HG02588 (cell line): ENCODE measurements at regions not wholly inside any gene's neighbourhood (a gene's known extent, or its start where the extent isn't known, plus 50 kb on each side); places are given as distances from the start of the nearest gene placed in this dataset.
"Not testable (repeated sequence)": the region's sequence is repeated elsewhere in the genome, so short reads cannot be mapped to it uniquely, and the experiment has no call there.

Experiments used
- ATAC-seq: cut with Tn5 transposase; IDR thresholded peaks from one replicate; pipeline ENCODE4 v1.9.1; 2021; ENCODE audit warnings: mild to moderate bottlenecking, moderate library complexity; ENCODE audit not compliant: unreplicated experiment

- ATAC-seq = peak; percentile 79
Observed at GRCh38 chr6:27132532-27133280, 114.8 kb upstream of the PRSS16 start.

- ATAC-seq = no peak
Observed at GRCh38 chr6:27133281-27134227, 113.9 kb upstream of the PRSS16 start.

DNA sequence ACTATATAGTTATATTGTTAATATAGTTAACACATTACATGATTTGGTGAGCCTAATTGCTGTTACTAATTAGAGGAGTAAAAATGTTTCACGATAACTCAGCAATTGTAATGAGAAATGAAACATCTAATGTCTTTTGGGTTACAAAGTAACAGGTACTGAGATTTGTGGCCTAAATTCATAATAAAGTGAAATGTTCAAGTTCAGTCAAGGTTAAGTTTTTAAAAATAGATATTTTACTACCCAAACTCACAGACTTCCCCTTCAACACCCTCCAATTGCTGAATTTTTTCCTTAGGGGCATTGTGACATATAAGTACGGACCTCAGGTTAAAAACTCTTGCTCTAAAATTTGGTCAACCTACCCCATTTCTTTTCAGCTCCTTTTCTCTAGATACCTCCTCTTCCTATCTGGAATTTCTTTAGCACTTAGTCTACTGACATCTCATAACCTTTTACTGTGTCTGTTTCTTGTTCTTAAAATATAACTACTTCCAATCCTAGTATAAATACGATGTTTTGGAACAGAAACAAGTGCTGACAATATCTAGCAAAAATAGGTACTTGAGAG, 112.3 kb upstream of the PRSS16 start:
- no peak for ATAC-seq

- ATAC-seq = no peak
Observed at GRCh38 chr6:27136077-27136644, 111.3 kb upstream of the PRSS16 start.

- no peak for ATAC-seq
Observed at GRCh38 chr6:27136978-27137814, 110.3 kb upstream of the PRSS16 start.

GRCh38 chr6:27138406-27138805, 109.1 kb upstream of the PRSS16 start:
- no peak for ATAC-seq

GRCh38 chr6:27138837-27139755, 108.4 kb upstream of the PRSS16 start:
- peak; percentile 62 for ATAC-seq

- peak; percentile 17 for ATAC-seq
Observed at GRCh38 chr6:27139756-27140579, 107.5 kb upstream of the PRSS16 start.

GRCh38 chr6:27140999-27141528, 106.4 kb upstream of the PRSS16 start:
- no peak for ATAC-seq

GRCh38 chr6:27141529-27142015, 105.9 kb upstream of the PRSS16 start:
- no peak for ATAC-seq

DNA sequence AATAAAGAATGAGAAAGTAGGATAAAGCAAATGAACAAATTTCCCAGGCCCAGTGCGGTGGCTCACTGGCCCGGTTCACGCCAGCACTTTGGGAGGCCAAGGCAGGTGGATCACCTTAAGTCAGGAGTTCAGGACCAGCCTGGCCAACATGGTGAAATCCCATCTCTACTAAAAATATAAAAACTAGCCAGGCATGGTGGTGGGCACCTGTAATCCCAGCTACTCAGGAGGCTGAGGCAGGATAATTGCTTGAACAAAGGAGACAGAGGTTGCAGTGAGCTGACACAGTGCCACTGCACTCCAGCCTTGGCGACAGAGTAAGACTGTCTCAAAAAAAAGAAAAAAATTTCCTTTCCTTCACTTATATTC, 104.5 kb upstream of the PRSS16 start:
- ATAC-seq = not testable (repeated sequence)

- ATAC-seq = no peak
Observed at GRCh38 chr6:27143474-27144026, 104.0 kb upstream of the PRSS16 start.

- ATAC-seq = no peak
Observed at GRCh38 chr6:27144740-27145079, 102.8 kb upstream of the PRSS16 start.

- ATAC-seq = peak; percentile 31
Observed at GRCh38 chr6:27145731-27146455, 101.6 kb upstream of the PRSS16 start.

GRCh38 chr6:27146456-27146705, 101.1 kb upstream of the PRSS16 start:
- ATAC-seq = not testable (repeated sequence)

DNA sequence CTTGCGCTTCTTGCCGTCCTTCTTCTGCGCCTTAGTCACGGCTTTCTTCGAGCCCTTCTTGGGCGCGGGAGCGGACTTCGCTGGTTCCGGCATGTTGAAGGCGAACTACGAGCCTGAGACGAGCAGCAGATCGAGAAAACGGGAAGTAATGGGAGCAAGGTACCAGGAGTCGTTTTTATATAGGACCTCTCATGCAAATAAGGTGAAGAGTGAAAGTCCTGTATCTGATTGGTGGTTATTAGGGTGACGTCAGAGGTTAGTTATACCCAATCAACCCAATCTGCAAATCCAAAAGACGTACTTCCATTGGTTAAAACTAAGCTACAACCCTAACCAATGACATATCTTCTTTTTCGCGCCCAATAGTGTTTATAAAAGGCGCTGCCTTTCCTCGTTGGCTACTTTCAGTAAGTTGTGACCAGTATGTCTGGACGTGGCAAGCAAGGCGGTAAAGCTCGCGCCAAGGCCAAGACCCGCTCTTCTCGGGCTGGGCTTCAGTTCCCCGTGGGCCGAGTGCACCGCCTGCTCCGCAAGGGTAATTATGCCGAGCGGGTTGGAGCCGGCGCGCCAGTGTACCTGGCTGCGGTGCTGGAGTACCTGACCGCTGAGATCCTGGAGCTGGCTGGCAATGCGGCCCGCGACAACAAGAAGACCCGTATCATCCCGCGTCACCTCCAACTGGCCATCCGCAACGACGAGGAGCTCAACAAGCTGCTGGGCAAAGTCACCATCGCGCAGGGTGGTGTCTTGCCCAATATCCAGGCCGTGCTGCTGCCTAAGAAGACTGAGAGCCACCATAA, 100.6 kb upstream of the PRSS16 start:
- peak; percentile 77 for ATAC-seq

DNA sequence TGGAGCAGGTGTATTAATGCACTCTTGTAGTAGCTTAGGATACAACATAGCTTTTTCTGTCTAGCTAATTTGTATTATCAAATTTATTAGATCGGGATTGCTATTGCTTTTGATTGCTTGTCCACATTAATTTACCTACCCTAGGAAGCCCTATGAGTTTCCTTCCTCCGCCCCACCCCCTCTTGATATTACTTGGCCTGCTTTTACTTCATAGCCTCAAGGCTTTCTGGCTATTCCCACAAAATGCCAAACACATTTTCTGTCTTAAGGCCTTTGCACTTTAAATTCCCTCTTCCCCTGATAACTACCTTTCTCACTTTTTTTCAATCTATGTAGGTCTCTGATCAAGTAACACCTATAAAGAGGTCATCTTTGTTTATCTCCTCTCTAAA, 99.1 kb upstream of the PRSS16 start:
- ATAC-seq = no peak
